ENCODE measurements at regions not wholly inside any gene's neighbourhood (a gene's known extent, or its start where the extent isn't known, plus 50 kb on each side); places are given as distances from the start of the nearest gene placed in this dataset.

DNA sequence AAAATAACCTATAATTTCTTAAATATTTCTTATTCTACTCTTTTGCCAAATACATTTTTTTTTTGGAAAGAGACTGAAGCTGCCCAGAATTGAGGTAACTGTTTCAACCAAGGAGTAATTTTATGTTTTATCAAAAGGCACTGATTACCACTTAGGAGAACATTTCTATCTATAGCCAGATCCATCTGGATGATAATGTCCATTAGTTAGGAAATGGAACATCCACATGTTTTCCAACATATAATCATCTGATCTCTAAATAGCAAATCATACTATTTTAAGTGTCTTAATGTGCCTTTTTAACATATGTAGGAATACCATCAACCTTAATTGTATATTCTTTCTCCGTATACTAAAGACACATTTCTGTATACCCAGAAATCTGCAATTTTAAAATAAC lies 1068.9 kb downstream of the NXPH1 start:
- no peak for TF ChIP-seq RCOR1 (IDR thresholded peaks at IDR 0.05; ENCODE audit: insufficient replicate concordance, low read length)
- TF ChIP-seq, protein P1, sequence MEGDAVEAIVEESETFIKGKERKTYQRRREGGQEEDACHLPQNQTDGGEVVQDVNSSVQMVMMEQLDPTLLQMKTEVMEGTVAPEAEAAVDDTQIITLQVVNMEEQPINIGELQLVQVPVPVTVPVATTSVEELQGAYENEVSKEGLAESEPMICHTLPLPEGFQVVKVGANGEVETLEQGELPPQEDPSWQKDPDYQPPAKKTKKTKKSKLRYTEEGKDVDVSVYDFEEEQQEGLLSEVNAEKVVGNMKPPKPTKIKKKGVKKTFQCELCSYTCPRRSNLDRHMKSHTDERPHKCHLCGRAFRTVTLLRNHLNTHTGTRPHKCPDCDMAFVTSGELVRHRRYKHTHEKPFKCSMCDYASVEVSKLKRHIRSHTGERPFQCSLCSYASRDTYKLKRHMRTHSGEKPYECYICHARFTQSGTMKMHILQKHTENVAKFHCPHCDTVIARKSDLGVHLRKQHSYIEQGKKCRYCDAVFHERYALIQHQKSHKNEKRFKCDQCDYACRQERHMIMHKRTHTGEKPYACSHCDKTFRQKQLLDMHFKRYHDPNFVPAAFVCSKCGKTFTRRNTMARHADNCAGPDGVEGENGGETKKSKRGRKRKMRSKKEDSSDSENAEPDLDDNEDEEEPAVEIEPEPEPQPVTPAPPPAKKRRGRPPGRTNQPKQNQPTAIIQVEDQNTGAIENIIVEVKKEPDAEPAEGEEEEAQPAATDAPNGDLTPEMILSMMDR (conservative IDR thresholded peaks at IDR 0.05; ENCODE audit: low read depth, low read length), result no peak
- TF ChIP-seq CHD1 (IDR thresholded peaks at IDR 0.05; ENCODE audit: low read depth, low read length), result no peak
- no peak for TF ChIP-seq POLR2A (IDR thresholded peaks at IDR 0.05; ENCODE audit: low read depth, low read length)
- TF ChIP-seq, protein P2, sequence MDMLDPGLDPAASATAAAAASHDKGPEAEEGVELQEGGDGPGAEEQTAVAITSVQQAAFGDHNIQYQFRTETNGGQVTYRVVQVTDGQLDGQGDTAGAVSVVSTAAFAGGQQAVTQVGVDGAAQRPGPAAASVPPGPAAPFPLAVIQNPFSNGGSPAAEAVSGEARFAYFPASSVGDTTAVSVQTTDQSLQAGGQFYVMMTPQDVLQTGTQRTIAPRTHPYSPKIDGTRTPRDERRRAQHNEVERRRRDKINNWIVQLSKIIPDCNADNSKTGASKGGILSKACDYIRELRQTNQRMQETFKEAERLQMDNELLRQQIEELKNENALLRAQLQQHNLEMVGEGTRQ (IDR thresholded peaks at IDR 0.05; ENCODE audit: low read depth, low read length), result no peak
- no peak for TF ChIP-seq MXI1 (IDR thresholded peaks at IDR 0.05; ENCODE audit: borderline replicate concordance, low read depth, low read length)
- TF ChIP-seq, protein P3, sequence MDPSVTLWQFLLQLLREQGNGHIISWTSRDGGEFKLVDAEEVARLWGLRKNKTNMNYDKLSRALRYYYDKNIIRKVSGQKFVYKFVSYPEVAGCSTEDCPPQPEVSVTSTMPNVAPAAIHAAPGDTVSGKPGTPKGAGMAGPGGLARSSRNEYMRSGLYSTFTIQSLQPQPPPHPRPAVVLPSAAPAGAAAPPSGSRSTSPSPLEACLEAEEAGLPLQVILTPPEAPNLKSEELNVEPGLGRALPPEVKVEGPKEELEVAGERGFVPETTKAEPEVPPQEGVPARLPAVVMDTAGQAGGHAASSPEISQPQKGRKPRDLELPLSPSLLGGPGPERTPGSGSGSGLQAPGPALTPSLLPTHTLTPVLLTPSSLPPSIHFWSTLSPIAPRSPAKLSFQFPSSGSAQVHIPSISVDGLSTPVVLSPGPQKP (IDR thresholded peaks at IDR 0.05; ENCODE audit: borderline replicate concordance, low read depth, low read length), result no peak
- no peak for TF ChIP-seq RAD21 (IDR thresholded peaks at IDR 0.05; ENCODE audit: low read length)
- no peak for TF ChIP-seq CEBPB (IDR thresholded peaks at IDR 0.05; ENCODE audit: low read depth, low read length)

All from IMR-90 (cell line).